ENCODE measurements at regions not wholly inside any gene's neighbourhood (a gene's known extent, or its start where the extent isn't known, plus 50 kb on each side); places are given as distances from the start of the nearest gene placed in this dataset.

DNA sequence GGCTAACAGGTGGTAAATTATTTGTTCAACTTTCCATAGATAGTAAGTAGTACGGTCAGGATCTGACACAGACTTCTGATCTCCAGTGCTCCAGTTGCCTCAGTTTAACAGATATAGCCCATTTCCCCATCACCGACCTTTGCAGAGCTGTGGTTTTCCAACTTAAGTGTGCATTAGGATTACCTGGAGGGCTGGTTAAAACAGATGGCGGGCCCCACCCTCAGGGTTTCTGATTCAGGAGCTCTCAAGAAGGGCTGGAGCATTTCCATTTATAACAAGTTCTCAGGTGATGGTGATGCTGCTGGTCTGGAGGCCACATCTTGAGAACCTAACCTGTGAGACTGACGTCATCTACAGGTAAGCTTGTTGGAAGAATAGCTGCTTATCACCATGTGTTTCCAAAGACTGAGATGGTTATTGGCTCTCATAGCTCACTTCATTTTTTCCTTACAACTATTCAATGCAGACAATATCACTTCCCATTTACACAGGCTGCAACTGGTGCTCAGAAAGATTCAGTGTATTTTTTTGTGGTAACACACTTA lies 360.1 kb upstream of the CHD6 start:
- TF ChIP-seq, protein P1, sequence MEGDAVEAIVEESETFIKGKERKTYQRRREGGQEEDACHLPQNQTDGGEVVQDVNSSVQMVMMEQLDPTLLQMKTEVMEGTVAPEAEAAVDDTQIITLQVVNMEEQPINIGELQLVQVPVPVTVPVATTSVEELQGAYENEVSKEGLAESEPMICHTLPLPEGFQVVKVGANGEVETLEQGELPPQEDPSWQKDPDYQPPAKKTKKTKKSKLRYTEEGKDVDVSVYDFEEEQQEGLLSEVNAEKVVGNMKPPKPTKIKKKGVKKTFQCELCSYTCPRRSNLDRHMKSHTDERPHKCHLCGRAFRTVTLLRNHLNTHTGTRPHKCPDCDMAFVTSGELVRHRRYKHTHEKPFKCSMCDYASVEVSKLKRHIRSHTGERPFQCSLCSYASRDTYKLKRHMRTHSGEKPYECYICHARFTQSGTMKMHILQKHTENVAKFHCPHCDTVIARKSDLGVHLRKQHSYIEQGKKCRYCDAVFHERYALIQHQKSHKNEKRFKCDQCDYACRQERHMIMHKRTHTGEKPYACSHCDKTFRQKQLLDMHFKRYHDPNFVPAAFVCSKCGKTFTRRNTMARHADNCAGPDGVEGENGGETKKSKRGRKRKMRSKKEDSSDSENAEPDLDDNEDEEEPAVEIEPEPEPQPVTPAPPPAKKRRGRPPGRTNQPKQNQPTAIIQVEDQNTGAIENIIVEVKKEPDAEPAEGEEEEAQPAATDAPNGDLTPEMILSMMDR (optimal IDR thresholded peaks at IDR 0.05 in 1 of 3, IDR thresholded peaks at IDR 0.05 in 1 of 3, conservative IDR thresholded peaks at IDR 0.05 in 1 of 3; ENCODE audit: extremely low read depth in 1 of 3, insufficient read depth in 2 of 3, low read length in 3 of 3), result no peak
- no peak for TF ChIP-seq EZH2 (IDR thresholded peaks at IDR 0.05; ENCODE audit: low read length)
